C4-2B (cell line): ENCODE measurements at regions not wholly inside any gene's neighbourhood (a gene's known extent, or its start where the extent isn't known, plus 50 kb on each side); places are given as distances from the start of the nearest gene placed in this dataset.

Source experiments
- CTCF ChIP-seq: fragments of 450-650 bp; conservative IDR thresholded peaks from 2 replicates; pipeline ENCODE4 v1.5.1; 2017; ENCODE audit warnings: mild to moderate bottlenecking
- ZFX ChIP-seq: fragments of 450-650 bp; IDR thresholded peaks from 2 replicates; pipeline ENCODE4 v1.6.1; 2017

- TF ChIP-seq CTCF, result no peak
- no peak for TF ChIP-seq ZFX
Measured at GRCh38 chr21:32951041-32951440, 74.7 kb upstream of the OLIG2 start.
